Adrenal gland (tissue), 9 donors: ENCODE measurements at regions not wholly inside any gene's neighbourhood (a gene's known extent, or its start where the extent isn't known, plus 50 kb on each side); places are given as distances from the start of the nearest gene placed in this dataset.

Source experiments
- DNase-seq, 7 donors: peaks; one replicate each; pipeline ENCODE4 v3.0.0-alpha.2; 2019 to 2020
- H3K27ac ChIP-seq, 5 donors: fragments of 200-600 bp; sonication (generic) in 4 of 5; 1 replicate in 3 of 5; 2 replicates in 2 of 5; pipeline versions ENCODE4 v1.5.1 to v1.8.0; 2016 to 2020; ENCODE audit warnings: mild to moderate bottlenecking in 1 of 5
- H3K27me3 ChIP-seq: fragments of 200-600 bp; 2 replicates; pipeline ENCODE4 v1.8.0; 2021
- H3K36me3 ChIP-seq, 2 donors: fragments of 200-600 bp; replicated peaks in 1 of 2; 1 replicate in 1 of 2; 2 replicates in 1 of 2; pipeline versions ENCODE4 v1.5.1 to v1.8.0; 2018 to 2022
- H3K4me1 ChIP-seq, 2 donors: fragments of 200-600 bp; replicated peaks in 1 of 2; 1 replicate in 1 of 2; 2 replicates in 1 of 2; pipeline versions ENCODE4 v1.5.1 to v1.8.0; 2018 to 2021
- H3K4me3 ChIP-seq, 4 donors: fragments of 200-600 bp; sonication (generic) in 3 of 4; one replicate each; pipeline ENCODE4 v1.5.1; 2016 to 2018
- H3K9me3 ChIP-seq, 3 donors: fragments of 200-600 bp; sonication (generic) in 1 of 3; replicated peaks in 1 of 3; 1 replicate in 2 of 3; 2 replicates in 1 of 3; pipeline versions ENCODE4 v1.5.1 to v1.8.0; 2016 to 2021
- CTCF ChIP-seq, 6 experiments: fragments of 450-650 bp in 4 of 6; fragments of 200-600 bp in 2 of 6; sonication (generic) in 1 of 6; IDR thresholded peaks; 1 replicate in 5 of 6; 2 replicates in 1 of 6; pipeline versions ENCODE4 v1.5.1 to v1.8.0; 2016 to 2021; ENCODE audit warnings: antibody characterized with exemption in 6 of 6, mild to moderate bottlenecking in 2 of 6, moderate library complexity in 1 of 6
- POLR2A ChIP-seq, 2 donors: fragments of 450-650 bp; IDR thresholded peaks; one replicate each; pipeline ENCODE4 v1.6.1; 2017; ENCODE audit warnings: antibody characterized with exemption in 2 of 2, mild to moderate bottlenecking in 2 of 2, moderate library complexity in 1 of 2
- WGBS, 4 donors: extraction: QIAGEN DNeasy Blood & Tissue Kit in 2 of 4; methylation state at CpG; one replicate each; pipeline versions ENCODE4 v1.1.5 to v1.1.7; 2013 to 2017; 5-methylcytosine and 5-hydroxymethylcytosine counted together
- intact Hi-C, 2 donors: fragments of 100-400 bp; cut with DNase I; formaldehyde crosslinking; loops; one replicate each; pipeline versions ENCODE4 v1.14.1 to v1.15.0; 2022 to 2023
- donor health status: healthy with polysubstance abuse.
- donor health status: Bipolar disorder and iron deficiency.
- donor health status: DM: yes; HTN: yes; CAD: no.
- donor health status: DM: no; HTN: no; CAD: no.
- donor health status: DM: no; HTN: no; CAD: no.

- intact Hi-C loops, result no loop called here
- WGBS, 4 donors, result 63 to 77% (median 72%) methylated on average over 1 of the region's 1 CpG
- no peaks in the 10 kb centered on the region for H3K27me3 ChIP-seq
Measured at GRCh38 chr12:91792597-91792996, 353.0 kb downstream of the BTG1 start.

GRCh38 chr12:91786499-91787272 lies 359.0 kb downstream of the BTG1 start:
- H3K27me3 ChIP-seq, result no peaks in the 10 kb centered on the region
- H3K4me1 ChIP-seq, result no peaks in the 10 kb centered on the region
- H3K36me3 ChIP-seq, result no peaks in the 10 kb centered on the region
- TF ChIP-seq CTCF (IDR thresholded peaks at IDR 0.05) (no peak), POLR2A (IDR thresholded peaks at IDR 0.05) (no peak)
- intact Hi-C loops, result no loop called here
- H3K9me3 ChIP-seq, result no peaks in the 10 kb centered on the region
- H3K4me3 ChIP-seq, result no peak overlapping the region
- no peak for DNase-seq
- 93 to 98% (median 95%) methylated on average over 2 of the region's 2 CpGs for WGBS, 4 donors
- H3K27ac ChIP-seq, result no peak overlapping the region

More at GRCh38 chr12:91792597-91792996, 353.0 kb downstream of the BTG1 start:
- Histone ChIP-seq H3K27ac (no peak overlapping the region), H3K4me3 (no peak overlapping the region), H3K36me3 (no peaks in the 10 kb centered on the region), H3K9me3 (no peaks in the 10 kb centered on the region), H3K4me1 (no peaks in the 10 kb centered on the region)
- no peak for TF ChIP-seq CTCF (IDR thresholded peaks at IDR 0.05)
- TF ChIP-seq POLR2A (IDR thresholded peaks at IDR 0.05), result no peak
- no peak for DNase-seq

GRCh38 chr12:91785655-91786498 lies 359.8 kb downstream of the BTG1 start:
- H3K27ac ChIP-seq, result no peak overlapping the region
- intact Hi-C loops, result no loop called here
- no peak for DNase-seq
- no peak overlapping the region for H3K4me3 ChIP-seq
- H3K4me1 ChIP-seq, result no peaks in the 10 kb centered on the region
- no peak for TF ChIP-seq POLR2A (IDR thresholded peaks at IDR 0.05)
- no peak for TF ChIP-seq CTCF (IDR thresholded peaks at IDR 0.05)
- H3K27me3 ChIP-seq, result no peaks in the 10 kb centered on the region
- no peaks in the 10 kb centered on the region for H3K36me3 ChIP-seq
- WGBS, 4 donors, result 61 to 74% (median 71%) methylated on average over 6 of the region's 6 CpGs
- no peaks in the 10 kb centered on the region for H3K9me3 ChIP-seq

- TF ChIP-seq CTCF (IDR thresholded peaks at IDR 0.05) (no peak), POLR2A (IDR thresholded peaks at IDR 0.05) (no peak)
- intact Hi-C loops, result no loop called here
- Histone ChIP-seq H3K27ac (no peak overlapping the region), H3K36me3 (no peaks in the 10 kb centered on the region), H3K4me3 (no peak overlapping the region), H3K4me1 (peaks cover 12 to 23% of the 10 kb centered on the region in 2 donors), H3K27me3 (no peaks in the 10 kb centered on the region), H3K9me3 (no peaks in the 10 kb centered on the region)
- no peak for DNase-seq
- WGBS, 4 donors, result 67 to 96% (median 95%) methylated on average over 2 of the region's 2 CpGs
Measured at GRCh38 chr12:91781114-91781513, 364.5 kb downstream of the BTG1 start.
